Osteocyte (in vitro differentiated cells): ENCODE measurements at regions not wholly inside any gene's neighbourhood (a gene's known extent, or its start where the extent isn't known, plus 50 kb on each side); places are given as distances from the start of the nearest gene placed in this dataset.
A peak's percentile ranks its signal among the peaks of the same experiment; 100 is the strongest.

Experiments
- DNase-seq: peaks from one replicate; pipeline ENCODE4 v3.0.0; 2021; ENCODE audit warnings: mixed read lengths; ENCODE audit not compliant: unreplicated experiment; ENCODE audit errors: extremely low spot score
- H3K27ac Mint-ChIP-seq: one replicate; pipeline ENCODE4 v1.8.0; 2021; ENCODE audit warnings: mild to moderate bottlenecking, mixed read lengths; ENCODE audit not compliant: unreplicated experiment
- H3K27me3 Mint-ChIP-seq: one replicate; pipeline ENCODE4 v1.8.0; 2021; ENCODE audit warnings: mixed read lengths; ENCODE audit not compliant: unreplicated experiment
- H3K36me3 Mint-ChIP-seq: one replicate; pipeline ENCODE4 v1.8.0; 2021; ENCODE audit warnings: mixed read lengths; ENCODE audit not compliant: unreplicated experiment
- H3K4me1 Mint-ChIP-seq: one replicate; pipeline ENCODE4 v1.8.0; 2021; ENCODE audit warnings: mixed read lengths; ENCODE audit not compliant: unreplicated experiment
- H3K4me3 Mint-ChIP-seq: one replicate; pipeline ENCODE4 v1.8.0; 2021; ENCODE audit warnings: mild to moderate bottlenecking, moderate library complexity, mixed read lengths; ENCODE audit not compliant: unreplicated experiment
- H3K9me3 Mint-ChIP-seq: one replicate; pipeline ENCODE4 v1.8.0; 2021; ENCODE audit warnings: mixed read lengths; ENCODE audit not compliant: unreplicated experiment
- CTCF ChIP-seq: fragments of 200-600 bp; sonication (generic); IDR thresholded peaks from 2 replicates; pipeline ENCODE4 v1.5.0; 2021; ENCODE audit warnings: antibody characterized with exemption, mild to moderate bottlenecking, moderate library complexity

GRCh38 chr1:224501836-224502235, 67.2 kb upstream of the WDR26 start:
- TF ChIP-seq CTCF = no peak
- H3K27ac Mint-ChIP-seq = peak overlapping the region; percentile 99
- no peaks in the 10 kb centered on the region for H3K36me3 Mint-ChIP-seq
- H3K27me3 Mint-ChIP-seq = no peaks in the 10 kb centered on the region
- no peak for DNase-seq
- H3K9me3 Mint-ChIP-seq = peaks cover 6% of the 10 kb centered on the region
- H3K4me1 Mint-ChIP-seq = peaks cover 86% of the 10 kb centered on the region
- no peak overlapping the region for H3K4me3 Mint-ChIP-seq

GRCh38 chr1:224502459-224503160, 68.0 kb upstream of the WDR26 start:
- Mint-ChIP-seq H3K27ac (peak overlapping the region; percentile 99), H3K4me3 (peak overlapping the region; percentile 67), H3K9me3 (peaks cover 3% of the 10 kb centered on the region), H3K36me3 (no peaks in the 10 kb centered on the region), H3K4me1 (peaks cover 87% of the 10 kb centered on the region), H3K27me3 (no peaks in the 10 kb centered on the region)
- peak; percentile 70 for DNase-seq
- no peak for TF ChIP-seq CTCF

- TF ChIP-seq CTCF = peak; percentile 25
- H3K4me3 Mint-ChIP-seq = peak overlapping the region; percentile 67
- peak; percentile 95 for DNase-seq
- H3K4me1 Mint-ChIP-seq = peaks cover 87% of the 10 kb centered on the region
- H3K27me3 Mint-ChIP-seq = no peaks in the 10 kb centered on the region
- peak overlapping the region; percentile 99 for H3K27ac Mint-ChIP-seq
- no peaks in the 10 kb centered on the region for H3K36me3 Mint-ChIP-seq
- H3K9me3 Mint-ChIP-seq = no peaks in the 10 kb centered on the region
These were observed 68.8 kb upstream of the WDR26 start for GRCh38 chr1:224503161-224504118.

GRCh38 chr1:224504297-224505041, 69.9 kb upstream of the WDR26 start:
- Mint-ChIP-seq H3K9me3 (no peaks in the 10 kb centered on the region), H3K27me3 (no peaks in the 10 kb centered on the region), H3K36me3 (no peaks in the 10 kb centered on the region), H3K27ac (peak overlapping the region; percentile 99), H3K4me3 (no peak overlapping the region), H3K4me1 (peaks cover 83% of the 10 kb centered on the region)
- DNase-seq = no peak
- TF ChIP-seq CTCF = no peak
